HL-60 (cell line): ENCODE measurements at regions not wholly inside any gene's neighbourhood (a gene's known extent, or its start where the extent isn't known, plus 50 kb on each side); places are given as distances from the start of the nearest gene placed in this dataset.

Experiments used
- DNase-seq, 2 experiments: peaks; one replicate each; pipeline ENCODE4 v3.0.0-alpha.2; 2010 to 2020; ENCODE audit warnings: low read depth in 1 of 2, low spot score in 1 of 2
- H3K27ac ChIP-seq: fragments of 250-450 bp; sonication (Bioruptor Pico); replicated peaks from 2 replicates; pipeline ENCODE4 v1.5.1; 2020; ENCODE audit warnings: mild to moderate bottlenecking, moderate library complexity
- H3K27me3 ChIP-seq: fragments of 250-450 bp; sonication (Bioruptor Pico); 2 replicates; pipeline ENCODE4 v1.5.1; 2021; ENCODE audit warnings: mild to moderate bottlenecking, moderate library complexity; ENCODE audit not compliant: insufficient read depth, poor library complexity, severe bottlenecking
- H3K4me3 ChIP-seq: replicated peaks from 2 replicates; pipeline ENCODE4 v1.5.1; 2011; ENCODE audit warnings: mild to moderate bottlenecking, control low read depth, low read length; ENCODE audit not compliant: insufficient read depth
- GABPA ChIP-seq: IDR thresholded peaks from 2 replicates; pipeline ENCODE4 v1.6.1; 2012; ENCODE audit warnings: low read depth
- POLR2AphosphoS5 ChIP-seq: IDR thresholded peaks from 2 replicates; pipeline ENCODE4 v1.6.1; 2012; ENCODE audit warnings: low read depth
- SPI1 ChIP-seq: IDR thresholded peaks from 2 replicates; pipeline ENCODE4 v1.6.1; 2012; ENCODE audit warnings: low read depth, mild to moderate bottlenecking, borderline replicate concordance
- TF ChIP-seq, protein P1 (sequence below): IDR thresholded peaks from 2 replicates; pipeline ENCODE4 v1.6.1; 2012; ENCODE audit warnings: low read depth; ENCODE audit not compliant: insufficient replicate concordance
- TF ChIP-seq, protein P2 (sequence below): IDR thresholded peaks from one replicate; pipeline ENCODE4 v1.5.1; 2011; ENCODE audit warnings: low read length, control low read depth, inconsistent platforms; ENCODE audit not compliant: insufficient read depth

DNA sequence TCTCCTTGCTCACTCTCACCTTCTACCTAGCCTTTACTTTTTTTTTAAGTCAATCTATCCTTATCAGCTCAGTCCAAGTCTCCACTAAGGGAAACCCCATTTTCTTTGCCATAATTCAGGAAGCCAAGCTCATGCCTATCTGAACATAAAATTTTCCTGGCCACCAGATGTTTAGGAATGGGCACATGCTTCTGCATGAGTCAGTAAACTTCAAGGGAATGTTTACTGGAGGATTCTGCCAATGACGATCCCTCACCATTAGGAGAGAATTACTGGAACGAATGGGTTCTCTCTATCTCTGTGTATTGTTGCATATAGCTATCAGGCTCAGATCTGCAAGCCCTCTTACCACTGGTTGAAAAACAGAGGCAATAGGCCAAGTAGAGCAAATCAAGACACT is 731.7 kb upstream of the ZNF804A start:
- no peaks in the 10 kb centered on the region for H3K27me3 ChIP-seq
- DNase-seq, result no peak
- TF ChIP-seq POLR2AphosphoS5, result no peak
- TF ChIP-seq, protein P1, sequence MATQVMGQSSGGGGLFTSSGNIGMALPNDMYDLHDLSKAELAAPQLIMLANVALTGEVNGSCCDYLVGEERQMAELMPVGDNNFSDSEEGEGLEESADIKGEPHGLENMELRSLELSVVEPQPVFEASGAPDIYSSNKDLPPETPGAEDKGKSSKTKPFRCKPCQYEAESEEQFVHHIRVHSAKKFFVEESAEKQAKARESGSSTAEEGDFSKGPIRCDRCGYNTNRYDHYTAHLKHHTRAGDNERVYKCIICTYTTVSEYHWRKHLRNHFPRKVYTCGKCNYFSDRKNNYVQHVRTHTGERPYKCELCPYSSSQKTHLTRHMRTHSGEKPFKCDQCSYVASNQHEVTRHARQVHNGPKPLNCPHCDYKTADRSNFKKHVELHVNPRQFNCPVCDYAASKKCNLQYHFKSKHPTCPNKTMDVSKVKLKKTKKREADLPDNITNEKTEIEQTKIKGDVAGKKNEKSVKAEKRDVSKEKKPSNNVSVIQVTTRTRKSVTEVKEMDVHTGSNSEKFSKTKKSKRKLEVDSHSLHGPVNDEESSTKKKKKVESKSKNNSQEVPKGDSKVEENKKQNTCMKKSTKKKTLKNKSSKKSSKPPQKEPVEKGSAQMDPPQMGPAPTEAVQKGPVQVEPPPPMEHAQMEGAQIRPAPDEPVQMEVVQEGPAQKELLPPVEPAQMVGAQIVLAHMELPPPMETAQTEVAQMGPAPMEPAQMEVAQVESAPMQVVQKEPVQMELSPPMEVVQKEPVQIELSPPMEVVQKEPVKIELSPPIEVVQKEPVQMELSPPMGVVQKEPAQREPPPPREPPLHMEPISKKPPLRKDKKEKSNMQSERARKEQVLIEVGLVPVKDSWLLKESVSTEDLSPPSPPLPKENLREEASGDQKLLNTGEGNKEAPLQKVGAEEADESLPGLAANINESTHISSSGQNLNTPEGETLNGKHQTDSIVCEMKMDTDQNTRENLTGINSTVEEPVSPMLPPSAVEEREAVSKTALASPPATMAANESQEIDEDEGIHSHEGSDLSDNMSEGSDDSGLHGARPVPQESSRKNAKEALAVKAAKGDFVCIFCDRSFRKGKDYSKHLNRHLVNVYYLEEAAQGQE, result no peak
- H3K4me3 ChIP-seq, result no peak overlapping the region
- H3K27ac ChIP-seq, result no peak overlapping the region

DNA sequence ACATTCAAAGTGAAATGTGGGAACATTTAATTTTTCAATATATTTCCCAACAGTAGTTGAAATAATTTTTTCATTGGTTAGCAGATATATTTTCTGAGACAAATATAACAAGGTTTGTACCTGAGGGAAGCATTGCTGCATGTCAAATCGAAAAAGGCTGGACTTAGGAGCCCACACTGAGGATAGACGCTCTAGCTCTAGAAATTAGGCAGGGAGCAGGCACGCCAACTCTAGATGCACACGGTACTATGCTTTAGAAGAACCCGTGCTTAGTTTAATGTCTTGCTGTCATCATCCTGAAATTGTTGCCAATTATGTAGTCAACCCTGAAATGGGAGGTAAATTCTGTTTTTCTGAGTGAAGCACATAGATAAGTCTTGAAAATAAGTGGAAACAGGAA is 731.1 kb upstream of the ZNF804A start:
- TF ChIP-seq POLR2AphosphoS5 (no peak), GABPA (no peak), SPI1 (no peak)
- TF ChIP-seq, protein P1, result no peak
- TF ChIP-seq, protein P2, sequence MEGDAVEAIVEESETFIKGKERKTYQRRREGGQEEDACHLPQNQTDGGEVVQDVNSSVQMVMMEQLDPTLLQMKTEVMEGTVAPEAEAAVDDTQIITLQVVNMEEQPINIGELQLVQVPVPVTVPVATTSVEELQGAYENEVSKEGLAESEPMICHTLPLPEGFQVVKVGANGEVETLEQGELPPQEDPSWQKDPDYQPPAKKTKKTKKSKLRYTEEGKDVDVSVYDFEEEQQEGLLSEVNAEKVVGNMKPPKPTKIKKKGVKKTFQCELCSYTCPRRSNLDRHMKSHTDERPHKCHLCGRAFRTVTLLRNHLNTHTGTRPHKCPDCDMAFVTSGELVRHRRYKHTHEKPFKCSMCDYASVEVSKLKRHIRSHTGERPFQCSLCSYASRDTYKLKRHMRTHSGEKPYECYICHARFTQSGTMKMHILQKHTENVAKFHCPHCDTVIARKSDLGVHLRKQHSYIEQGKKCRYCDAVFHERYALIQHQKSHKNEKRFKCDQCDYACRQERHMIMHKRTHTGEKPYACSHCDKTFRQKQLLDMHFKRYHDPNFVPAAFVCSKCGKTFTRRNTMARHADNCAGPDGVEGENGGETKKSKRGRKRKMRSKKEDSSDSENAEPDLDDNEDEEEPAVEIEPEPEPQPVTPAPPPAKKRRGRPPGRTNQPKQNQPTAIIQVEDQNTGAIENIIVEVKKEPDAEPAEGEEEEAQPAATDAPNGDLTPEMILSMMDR, result no peak
- no peak overlapping the region for H3K4me3 ChIP-seq
- H3K27me3 ChIP-seq, result no peaks in the 10 kb centered on the region
- H3K27ac ChIP-seq, result no peak overlapping the region
- no peak for DNase-seq

DNA sequence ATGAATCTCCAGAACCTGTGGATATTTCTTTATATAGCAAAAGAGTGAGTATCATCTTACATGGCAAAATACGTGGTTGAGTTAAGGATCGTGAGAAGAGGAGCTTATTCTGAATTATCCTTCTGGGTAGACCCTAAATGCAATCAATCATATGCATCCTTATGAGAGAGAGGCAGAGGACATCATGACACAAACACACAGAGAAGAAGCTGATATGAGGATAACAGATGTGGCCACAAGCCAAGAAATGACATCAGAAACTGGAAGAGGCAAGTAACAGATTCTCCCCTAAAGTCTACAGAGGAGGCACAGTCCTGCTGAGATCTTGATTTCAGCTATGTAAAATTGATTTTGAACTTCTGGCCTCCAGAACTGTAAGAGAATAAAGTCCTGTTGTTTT is 730.2 kb upstream of the ZNF804A start:
- TF ChIP-seq POLR2AphosphoS5, result no peak
- DNase-seq, result no peak
- Histone ChIP-seq H3K27ac (no peak overlapping the region), H3K4me3 (no peak overlapping the region), H3K27me3 (no peaks in the 10 kb centered on the region)

DNA sequence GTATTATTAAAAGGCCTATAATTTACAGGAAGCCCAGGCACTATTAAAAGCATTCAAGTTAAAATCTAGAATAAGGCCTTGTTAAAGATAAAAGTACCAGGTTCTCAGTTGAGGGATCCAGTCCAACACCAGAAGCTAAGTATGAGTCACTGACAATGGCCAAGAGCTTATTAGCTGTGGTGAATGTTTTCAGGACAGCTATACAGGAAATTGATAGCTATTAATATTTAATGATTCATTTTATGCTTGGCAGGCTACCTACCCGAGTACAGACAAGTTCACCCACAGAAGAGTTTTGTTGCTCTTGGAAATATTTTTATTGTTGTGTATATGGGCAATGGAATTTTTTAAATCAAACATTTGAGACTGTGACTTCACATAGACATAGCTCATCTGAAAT is 729.6 kb upstream of the ZNF804A start:
- H3K27ac ChIP-seq, result no peak overlapping the region
- TF ChIP-seq, protein P2, result no peak
- TF ChIP-seq, protein P1, result no peak
- no peak for TF ChIP-seq GABPA
- no peak for TF ChIP-seq SPI1
- TF ChIP-seq POLR2AphosphoS5, result no peak
- no peak for DNase-seq
- H3K4me3 ChIP-seq, result no peak overlapping the region
- no peaks in the 10 kb centered on the region for H3K27me3 ChIP-seq
